ENCODE measurements at regions not wholly inside any gene's neighbourhood (a gene's known extent, or its start where the extent isn't known, plus 50 kb on each side); places are given as distances from the start of the nearest gene placed in this dataset.
A peak's percentile ranks its signal among the peaks of the same experiment; 100 is the strongest.
"Not testable (repeated sequence)": the region's sequence is repeated elsewhere in the genome, so short reads cannot be mapped to it uniquely, and the experiment has no call there.

GRCh38 chr11:86172894-86173293 lies 71.7 kb upstream of the EED start:
- ChIA-PET CTCF (interaction anchor here (4.3 kb wide), 1 partner anchor 21 kb away, joined by 15 read pairs; no protein-coding TSS in a partner anchor), POLR2A (interaction anchor here (2.7 kb wide), 1 partner anchor 104 kb away, joined by 21 read pairs; the partner anchor contains the start of gene PICALM)
- H3K27ac ChIP-seq (ENCODE audit: low read depth, low read length) = peak overlapping the region; percentile 25
- TF ChIP-seq CTCF (IDR thresholded peaks at IDR 0.05; ENCODE audit: low read depth, low read length) = no peak
- H3K9me3 ChIP-seq (ENCODE audit: control insufficient read depth, insufficient read depth, low read length) = no peaks in the 10 kb centered on the region
- no peaks in the 10 kb centered on the region for H3K27me3 ChIP-seq (ENCODE audit: control insufficient read depth, insufficient read depth, low read length)
- no peak overlapping the region for H3K4me3 ChIP-seq (ENCODE audit: low read depth, low read length)
- no peak for DNase-seq (ENCODE audit: low read depth, low spot score)

- H3K9me3 ChIP-seq (ENCODE audit: control insufficient read depth, insufficient read depth, low read length) = no peaks in the 10 kb centered on the region
- no peak overlapping the region for H3K27ac ChIP-seq (ENCODE audit: low read depth, low read length)
- CTCF ChIA-PET = interaction anchor here (0.7 to 0.9 kb wide), 2 partner anchors 9 to 21 kb away, joined by 3 to 4 read pairs; no protein-coding TSS in a partner anchor
- DNase-seq (ENCODE audit: low read depth, low spot score) = no peak
- TF ChIP-seq CTCF (IDR thresholded peaks at IDR 0.05; ENCODE audit: low read depth, low read length) = no peak
- H3K4me3 ChIP-seq (ENCODE audit: low read depth, low read length) = no peak overlapping the region
- POLR2A ChIA-PET = no interaction called here
- no peaks in the 10 kb centered on the region for H3K27me3 ChIP-seq (ENCODE audit: control insufficient read depth, insufficient read depth, low read length)
Measured at GRCh38 chr11:86171627-86172026, 72.9 kb upstream of the EED start.

DNA sequence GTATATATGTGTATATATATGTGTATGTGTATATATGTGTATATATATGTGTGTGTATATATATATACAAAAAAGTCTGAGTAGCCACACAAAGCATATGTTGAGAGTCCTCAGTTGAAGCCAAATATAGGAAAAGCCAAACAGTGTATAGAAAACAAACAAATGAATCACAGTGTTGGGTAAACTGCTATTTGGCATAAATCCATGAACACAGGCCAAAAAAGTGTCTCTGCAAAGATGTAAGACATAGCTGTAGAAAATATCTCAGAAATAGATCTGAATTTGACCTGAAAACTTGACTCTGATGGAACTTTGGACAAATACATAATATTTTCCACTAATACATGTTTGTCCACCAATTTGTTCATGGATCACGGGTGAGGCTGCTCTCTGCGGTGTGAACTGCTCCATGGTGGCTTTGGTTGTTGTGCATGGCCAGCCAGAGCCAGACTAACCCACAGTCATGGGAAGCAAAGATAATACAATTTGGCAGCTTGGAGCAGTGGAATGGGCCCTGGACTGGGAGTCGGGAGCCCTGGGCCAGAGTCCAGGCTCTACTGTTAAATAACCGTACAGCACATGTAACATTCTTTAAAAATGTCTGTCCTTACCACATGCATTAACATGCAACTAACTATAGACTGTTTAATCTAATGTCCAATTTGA lies 76.9 kb upstream of the EED start:
- DNase-seq (ENCODE audit: low read depth, low spot score) = no peak
- no peak for TF ChIP-seq CTCF (IDR thresholded peaks at IDR 0.05; ENCODE audit: low read depth, low read length)
- ChIA-PET CTCF (interaction anchor here (1.6 kb wide), 1 partner anchor 25 kb away, joined by 5 read pairs; no protein-coding TSS in a partner anchor), POLR2A (no interaction called here)
- H3K9me3 ChIP-seq (ENCODE audit: control insufficient read depth, insufficient read depth, low read length) = no peaks in the 10 kb centered on the region
- H3K4me3 ChIP-seq (ENCODE audit: low read depth, low read length) = no peak overlapping the region
- no peak overlapping the region for H3K27ac ChIP-seq (ENCODE audit: low read depth, low read length)
- H3K27me3 ChIP-seq (ENCODE audit: control insufficient read depth, insufficient read depth, low read length) = no peaks in the 10 kb centered on the region

GRCh38 chr11:86166287-86166686 lies 78.3 kb upstream of the EED start:
- H3K27me3 ChIP-seq (ENCODE audit: control insufficient read depth, insufficient read depth, low read length); H3K9me3 ChIP-seq (ENCODE audit: control insufficient read depth, insufficient read depth, low read length); H3K4me3 ChIP-seq (ENCODE audit: low read depth, low read length); H3K27ac ChIP-seq (ENCODE audit: low read depth, low read length); DNase-seq (ENCODE audit: low read depth, low spot score); POLR2A ChIA-PET; CTCF ChIA-PET: not testable (repeated sequence)

- H3K27me3 ChIP-seq (ENCODE audit: control insufficient read depth, insufficient read depth, low read length) = no peaks in the 10 kb centered on the region
- ChIA-PET CTCF (interaction anchor here (0.7 to 1.6 kb wide), 2 partner anchors 29 to 94 kb away, joined by 3 to 7 read pairs; no protein-coding TSS in a partner anchor), POLR2A (interaction anchor here (1.2 kb wide), 1 partner anchor 10 kb away, joined by 4 read pairs; no protein-coding TSS in a partner anchor)
- no peak for DNase-seq (ENCODE audit: low read depth, low spot score)
- no peaks in the 10 kb centered on the region for H3K9me3 ChIP-seq (ENCODE audit: control insufficient read depth, insufficient read depth, low read length)
- TF ChIP-seq CTCF (IDR thresholded peaks at IDR 0.05; ENCODE audit: low read depth, low read length) = no peak
- no peak overlapping the region for H3K27ac ChIP-seq (ENCODE audit: low read depth, low read length)
- H3K4me3 ChIP-seq (ENCODE audit: low read depth, low read length) = no peak overlapping the region
Measured at GRCh38 chr11:86164106-86164505, 80.4 kb upstream of the EED start.

- POLR2A ChIA-PET = interaction anchor here (1.2 kb wide), 1 partner anchor 11 kb away, joined by 4 read pairs; no protein-coding TSS in a partner anchor
- not testable (repeated sequence) for H3K27ac ChIP-seq (ENCODE audit: low read depth, low read length); H3K9me3 ChIP-seq (ENCODE audit: control insufficient read depth, insufficient read depth, low read length); H3K4me3 ChIP-seq (ENCODE audit: low read depth, low read length); H3K27me3 ChIP-seq (ENCODE audit: control insufficient read depth, insufficient read depth, low read length)
- DNase-seq (ENCODE audit: low read depth, low spot score) = peak; percentile 54
- CTCF ChIA-PET = interaction anchor here (0.7 to 1.6 kb wide), 2 partner anchors 30 to 94 kb away, joined by 3 to 7 read pairs; no protein-coding TSS in a partner anchor
Measured at GRCh38 chr11:86163221-86163876, 81.2 kb upstream of the EED start.

Data from AG04450 (cell line).